Sigmoid colon (tissue), 4 donors: ENCODE measurements at regions not wholly inside any gene's neighbourhood (a gene's known extent, or its start where the extent isn't known, plus 50 kb on each side); places are given as distances from the start of the nearest gene placed in this dataset.

Source experiments
- CTCF ChIP-seq, 4 experiments: fragments of 450-650 bp in 3 of 4; fragments of 200-600 bp in 1 of 4; IDR thresholded peaks; one replicate each; pipeline ENCODE4 v1.5.1; 2016 to 2019; ENCODE audit warnings: antibody characterized with exemption in 4 of 4, mild to moderate bottlenecking in 3 of 4, moderate library complexity in 2 of 4
- EP300 ChIP-seq, 4 donors: sonication (generic); formaldehyde crosslinking; IDR thresholded peaks; one replicate each; pipeline ENCODE4 v1.6.1; 2017; ENCODE audit warnings: antibody characterized with exemption in 4 of 4
- POLR2A ChIP-seq, 2 donors: fragments of 450-650 bp; IDR thresholded peaks; one replicate each; pipeline ENCODE4 v1.6.1; 2016; ENCODE audit warnings: antibody characterized with exemption in 2 of 2, mild to moderate bottlenecking in 2 of 2, moderate library complexity in 2 of 2
- POLR2AphosphoS5 ChIP-seq, 4 donors: sonication (generic); formaldehyde crosslinking; IDR thresholded peaks; one replicate each; pipeline ENCODE4 v1.6.1; 2017; ENCODE audit warnings: antibody characterized with exemption in 4 of 4

GRCh38 chr9:38280251-38280800, 112.2 kb upstream of the ALDH1B1 start:
- TF ChIP-seq EP300 (IDR thresholded peaks at IDR 0.05) (no peak), POLR2A (IDR thresholded peaks at IDR 0.05) (no peak), CTCF (IDR thresholded peaks at IDR 0.05) (no peak), POLR2AphosphoS5 (IDR thresholded peaks at IDR 0.05) (no peak)
